KMS-11 (cell line): ENCODE measurements at regions not wholly inside any gene's neighbourhood (a gene's known extent, or its start where the extent isn't known, plus 50 kb on each side); places are given as distances from the start of the nearest gene placed in this dataset.

ENCODE experiments used
- H2AFZ ChIP-seq: fragments of 200-600 bp; sonication (generic); 2 replicates; pipeline ENCODE4 v1.6.1; 2016; ENCODE audit warnings: antibody characterized with exemption, mixed run types, low read depth
- H3K27ac ChIP-seq: fragments of 200-600 bp; sonication (generic); 2 replicates; pipeline ENCODE4 v1.6.1; 2016; ENCODE audit warnings: mild to moderate bottlenecking, mixed run types
- H3K27me3 ChIP-seq: fragments of 200-600 bp; sonication (generic); 2 replicates; pipeline ENCODE4 v1.6.1; 2017; ENCODE audit warnings: mild to moderate bottlenecking, low read depth, mixed run types, moderate library complexity; ENCODE audit not compliant: insufficient read depth
- H3K36me3 ChIP-seq: fragments of 200-600 bp; sonication (generic); 2 replicates; pipeline ENCODE4 v1.6.1; 2017; ENCODE audit warnings: mild to moderate bottlenecking, mixed run types; ENCODE audit not compliant: insufficient read depth
- H3K4me1 ChIP-seq: fragments of 200-600 bp; sonication (generic); 2 replicates; pipeline ENCODE4 v1.6.1; 2016; ENCODE audit warnings: mild to moderate bottlenecking, low read depth, mixed run types; ENCODE audit not compliant: poor library complexity, severe bottlenecking
- H3K4me2 ChIP-seq: fragments of 200-600 bp; sonication (generic); 2 replicates; pipeline ENCODE4 v1.7.0; 2016; ENCODE audit warnings: mild to moderate bottlenecking, mixed run types
- H3K4me3 ChIP-seq: fragments of 200-600 bp; sonication (generic); IDR thresholded peaks from 2 replicates; pipeline ENCODE4 v1.6.1; 2017; ENCODE audit warnings: low read depth, low read length, mixed read lengths; ENCODE audit not compliant: insufficient read depth
- H3K79me2 ChIP-seq: fragments of 200-600 bp; sonication (generic); 2 replicates; pipeline ENCODE4 v1.6.1; 2016; ENCODE audit warnings: low read depth, mixed run types; ENCODE audit not compliant: insufficient read depth
- H3K9ac ChIP-seq: fragments of 200-600 bp; sonication (generic); 2 replicates; pipeline ENCODE4 v1.6.1; 2016; ENCODE audit warnings: mild to moderate bottlenecking, mixed run types
- H4K20me1 ChIP-seq: fragments of 200-600 bp; sonication (generic); 2 replicates; pipeline ENCODE4 v1.6.1; 2016; ENCODE audit warnings: mild to moderate bottlenecking, mixed run types; ENCODE audit not compliant: insufficient read depth
- TF ChIP-seq, protein P1 (sequence below): fragments of 200-600 bp; sonication (generic); conservative IDR thresholded peaks from 2 replicates; pipeline ENCODE4 v1.6.1; 2017; ENCODE audit warnings: low read depth, mild to moderate bottlenecking, antibody characterized with exemption, low read length, moderate library complexity, mixed read lengths

GRCh38 chr16:48865520-48865919, 255.5 kb upstream of the N4BP1 start:
- Histone ChIP-seq H3K27me3 (no peaks in the 10 kb centered on the region), H3K4me1 (no peaks in the 10 kb centered on the region), H3K27ac (no peak overlapping the region), H2AFZ (no peak overlapping the region), H3K4me2 (no peak overlapping the region), H4K20me1 (no peaks in the 10 kb centered on the region), H3K4me3 (no peak overlapping the region), H3K36me3 (no peaks in the 10 kb centered on the region), H3K9ac (no peak overlapping the region), H3K79me2 (no peaks in the 10 kb centered on the region)
- TF ChIP-seq, protein P1, sequence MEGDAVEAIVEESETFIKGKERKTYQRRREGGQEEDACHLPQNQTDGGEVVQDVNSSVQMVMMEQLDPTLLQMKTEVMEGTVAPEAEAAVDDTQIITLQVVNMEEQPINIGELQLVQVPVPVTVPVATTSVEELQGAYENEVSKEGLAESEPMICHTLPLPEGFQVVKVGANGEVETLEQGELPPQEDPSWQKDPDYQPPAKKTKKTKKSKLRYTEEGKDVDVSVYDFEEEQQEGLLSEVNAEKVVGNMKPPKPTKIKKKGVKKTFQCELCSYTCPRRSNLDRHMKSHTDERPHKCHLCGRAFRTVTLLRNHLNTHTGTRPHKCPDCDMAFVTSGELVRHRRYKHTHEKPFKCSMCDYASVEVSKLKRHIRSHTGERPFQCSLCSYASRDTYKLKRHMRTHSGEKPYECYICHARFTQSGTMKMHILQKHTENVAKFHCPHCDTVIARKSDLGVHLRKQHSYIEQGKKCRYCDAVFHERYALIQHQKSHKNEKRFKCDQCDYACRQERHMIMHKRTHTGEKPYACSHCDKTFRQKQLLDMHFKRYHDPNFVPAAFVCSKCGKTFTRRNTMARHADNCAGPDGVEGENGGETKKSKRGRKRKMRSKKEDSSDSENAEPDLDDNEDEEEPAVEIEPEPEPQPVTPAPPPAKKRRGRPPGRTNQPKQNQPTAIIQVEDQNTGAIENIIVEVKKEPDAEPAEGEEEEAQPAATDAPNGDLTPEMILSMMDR = no peak

DNA sequence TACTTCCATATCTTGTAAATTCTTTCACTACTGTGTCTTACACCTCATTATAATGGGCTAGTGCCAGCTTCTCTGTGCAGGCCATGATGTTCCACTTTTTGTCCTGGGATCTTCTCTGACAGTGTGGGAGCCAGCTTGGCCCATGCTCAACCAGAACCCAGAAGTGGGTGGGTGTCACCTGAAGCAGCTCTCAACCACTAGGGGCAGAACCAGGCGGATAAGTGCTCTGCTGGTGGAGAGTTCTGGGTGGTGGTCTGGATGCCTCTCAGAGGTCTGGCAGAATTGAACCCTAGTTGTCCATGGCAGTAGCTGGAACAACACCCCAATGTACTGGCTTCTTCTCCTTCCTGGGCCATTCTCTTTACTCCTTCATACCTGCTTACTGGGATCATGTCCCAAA, 254.1 kb upstream of the N4BP1 start:
- TF ChIP-seq, protein P1 = no peak
- Histone ChIP-seq H3K36me3 (no peaks in the 10 kb centered on the region), H3K4me3 (no peak overlapping the region), H3K27ac (no peak overlapping the region), H2AFZ (no peak overlapping the region), H3K27me3 (no peaks in the 10 kb centered on the region), H3K9ac (no peak overlapping the region), H4K20me1 (no peaks in the 10 kb centered on the region), H3K4me2 (no peak overlapping the region), H3K79me2 (no peaks in the 10 kb centered on the region), H3K4me1 (no peaks in the 10 kb centered on the region)

DNA sequence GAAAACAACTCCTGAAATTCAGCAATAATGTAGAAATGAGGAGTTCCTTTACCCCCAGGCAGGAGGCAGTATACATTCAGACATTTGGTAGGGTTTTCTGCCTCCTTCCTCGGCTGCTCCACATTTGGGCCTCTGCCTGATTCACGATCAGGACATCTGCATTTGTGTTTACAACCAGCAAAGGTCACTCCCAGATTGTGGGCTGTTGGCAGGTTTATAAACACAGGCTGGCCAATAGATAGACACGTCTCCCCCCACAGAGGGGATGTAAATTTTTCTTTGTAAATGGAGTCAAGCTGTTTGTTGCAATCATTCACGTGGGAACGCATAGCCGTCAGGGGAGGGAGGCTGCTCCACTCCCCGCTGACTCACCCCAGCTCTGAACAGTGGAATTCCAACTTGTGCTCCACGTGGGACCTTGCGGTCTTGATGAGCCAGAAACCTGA, 252.1 kb upstream of the N4BP1 start:
- H3K9ac ChIP-seq = no peak overlapping the region
- no peaks in the 10 kb centered on the region for H3K4me1 ChIP-seq
- H3K4me3 ChIP-seq = no peak overlapping the region
- H2AFZ ChIP-seq = no peak overlapping the region
- TF ChIP-seq, protein P1 = no peak
- no peaks in the 10 kb centered on the region for H3K79me2 ChIP-seq
- no peaks in the 10 kb centered on the region for H3K27me3 ChIP-seq
- no peak overlapping the region for H3K27ac ChIP-seq
- no peaks in the 10 kb centered on the region for H4K20me1 ChIP-seq
- no peaks in the 10 kb centered on the region for H3K36me3 ChIP-seq
- no peak overlapping the region for H3K4me2 ChIP-seq

GRCh38 chr16:48860341-48860740, 250.4 kb upstream of the N4BP1 start:
- no peak overlapping the region for H3K9ac ChIP-seq
- no peaks in the 10 kb centered on the region for H3K4me1 ChIP-seq
- H3K36me3 ChIP-seq = no peaks in the 10 kb centered on the region
- no peak overlapping the region for H3K27ac ChIP-seq
- H2AFZ ChIP-seq = no peak overlapping the region
- no peak overlapping the region for H3K4me3 ChIP-seq
- no peak overlapping the region for H3K4me2 ChIP-seq
- TF ChIP-seq, protein P1 = no peak
- no peaks in the 10 kb centered on the region for H4K20me1 ChIP-seq
- no peaks in the 10 kb centered on the region for H3K79me2 ChIP-seq
- no peaks in the 10 kb centered on the region for H3K27me3 ChIP-seq
